Suprapubic skin (tissue), 3 donors: ENCODE measurements at regions not wholly inside any gene's neighbourhood (a gene's known extent, or its start where the extent isn't known, plus 50 kb on each side); places are given as distances from the start of the nearest gene placed in this dataset.

ENCODE experiments used
- CTCF ChIP-seq, 2 donors: fragments of 200-600 bp in 1 of 2; fragments of 450-650 bp in 1 of 2; sonication (generic) in 1 of 2; IDR thresholded peaks; one replicate each; pipeline ENCODE4 v1.5.1; 2016 to 2019; ENCODE audit warnings: antibody characterized with exemption in 2 of 2, mild to moderate bottlenecking in 1 of 2, moderate library complexity in 1 of 2
- POLR2AphosphoS5 ChIP-seq, 3 donors: sonication (generic); formaldehyde crosslinking; IDR thresholded peaks; one replicate each; pipeline ENCODE4 v1.6.1; 2017; ENCODE audit warnings: antibody characterized with exemption in 3 of 3

DNA sequence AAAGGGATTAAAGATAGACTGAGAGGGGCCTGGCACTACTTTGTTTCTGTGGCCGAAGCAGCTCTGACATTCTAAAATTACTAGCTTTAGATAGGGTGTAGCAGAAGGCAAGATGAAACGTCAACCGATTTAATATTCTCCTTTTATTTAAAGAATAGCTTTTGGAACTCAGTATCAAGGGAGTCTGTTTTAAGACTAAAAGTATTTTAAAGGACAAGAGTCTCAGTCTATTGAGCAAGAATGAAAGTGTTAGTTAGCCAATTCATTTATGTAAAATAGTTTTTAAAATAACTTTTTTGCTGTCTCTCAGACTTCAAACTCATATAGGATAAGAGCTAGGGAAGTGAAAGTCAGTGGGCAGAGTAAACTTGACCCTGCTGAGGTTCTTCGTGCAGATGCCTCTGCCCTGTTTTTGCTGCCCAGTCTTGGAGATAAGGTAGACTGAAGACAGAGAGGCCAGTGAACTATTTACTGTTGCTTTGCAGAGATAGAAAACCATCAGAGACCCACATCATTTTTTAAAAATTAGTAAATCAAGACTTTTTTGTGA lies 1090.9 kb downstream of the ROBO2 start:
- no peak for TF ChIP-seq CTCF (IDR thresholded peaks at IDR 0.05)
- no peak for TF ChIP-seq POLR2AphosphoS5 (IDR thresholded peaks at IDR 0.05)
